HCEC 1CT (cell line): ENCODE measurements at regions not wholly inside any gene's neighbourhood (a gene's known extent, or its start where the extent isn't known, plus 50 kb on each side); places are given as distances from the start of the nearest gene placed in this dataset.

Experiments
- DNase-seq: peaks from one replicate; pipeline ENCODE4 v3.0.0-alpha.2; 2017

DNA sequence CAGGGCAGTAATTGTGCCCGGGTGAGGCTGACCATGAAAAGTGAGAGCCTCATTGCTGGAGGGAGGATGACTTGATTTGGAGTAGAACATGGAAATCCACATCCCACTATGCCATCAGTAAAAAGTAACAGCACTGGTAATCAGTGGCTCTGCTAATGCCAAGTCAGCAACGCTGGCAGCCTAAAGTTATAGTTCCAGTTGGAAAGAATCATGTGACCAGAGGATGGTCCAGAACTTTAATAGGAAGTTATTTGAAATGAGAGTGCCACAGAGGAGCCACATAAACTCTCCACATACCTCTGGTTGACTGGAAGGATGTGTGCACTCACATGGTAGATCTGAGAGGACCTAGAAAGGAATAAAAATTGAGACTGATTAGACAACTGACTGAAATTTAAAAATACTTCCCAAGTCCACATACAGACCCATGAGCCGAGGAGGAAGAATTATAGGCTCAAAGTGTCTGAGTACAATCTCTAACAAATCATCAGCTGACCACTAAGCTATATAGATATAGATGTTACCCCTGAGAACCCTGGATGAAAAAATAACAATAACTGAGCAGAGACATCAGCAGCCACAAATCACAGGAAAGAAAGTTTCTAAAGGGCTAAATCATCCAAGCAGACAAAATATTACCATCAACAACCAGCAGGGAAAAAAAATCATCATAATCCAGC is 346.8 kb downstream of the STK39 start:
- DNase-seq: no peak

DNA sequence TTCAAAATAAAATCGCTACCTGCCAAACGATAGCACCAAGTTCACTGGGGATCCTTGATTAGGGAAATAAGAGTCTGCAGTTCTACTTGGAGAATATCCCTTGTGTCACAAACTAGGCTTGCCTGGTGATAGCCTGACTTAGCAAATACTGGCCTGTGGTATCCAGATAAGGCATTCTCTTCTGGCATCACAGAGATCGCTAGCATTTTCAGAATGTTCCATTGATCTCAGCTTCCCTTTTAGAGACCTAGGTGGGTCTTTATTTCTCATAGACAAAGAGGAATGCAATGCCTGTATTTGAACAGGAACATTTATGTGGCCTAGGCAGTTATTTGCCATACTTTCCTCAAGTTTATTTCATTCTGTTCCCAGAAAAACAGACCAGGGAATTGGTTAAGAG is 349.1 kb downstream of the STK39 start:
- DNase-seq: no peak

DNA sequence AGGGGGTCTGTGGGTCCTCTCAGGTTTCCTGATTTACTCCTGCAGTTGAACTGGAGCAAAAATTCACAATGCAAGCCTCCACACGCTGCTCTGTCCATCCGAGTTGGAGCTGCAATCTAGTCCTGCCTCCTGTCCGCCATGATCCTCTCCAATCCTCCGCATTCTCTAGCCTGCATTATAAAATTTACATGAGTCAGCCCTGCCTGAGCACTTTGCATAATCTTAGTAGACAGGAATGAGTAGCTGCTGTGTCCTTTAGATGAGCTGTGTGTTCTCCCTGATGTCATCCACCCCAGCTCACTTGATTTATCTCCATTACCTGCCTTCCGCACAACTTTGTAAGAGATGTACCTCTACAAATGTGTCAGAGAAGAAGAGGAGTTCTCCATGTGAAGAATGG is 355.6 kb downstream of the STK39 start:
- DNase-seq: no peak

GRCh38 chr2:167890739-167891138 is 356.7 kb downstream of the STK39 start:
- DNase-seq: no peak

GRCh38 chr2:167880415-167880814 is 367.0 kb downstream of the STK39 start:
- DNase-seq: no peak

DNA sequence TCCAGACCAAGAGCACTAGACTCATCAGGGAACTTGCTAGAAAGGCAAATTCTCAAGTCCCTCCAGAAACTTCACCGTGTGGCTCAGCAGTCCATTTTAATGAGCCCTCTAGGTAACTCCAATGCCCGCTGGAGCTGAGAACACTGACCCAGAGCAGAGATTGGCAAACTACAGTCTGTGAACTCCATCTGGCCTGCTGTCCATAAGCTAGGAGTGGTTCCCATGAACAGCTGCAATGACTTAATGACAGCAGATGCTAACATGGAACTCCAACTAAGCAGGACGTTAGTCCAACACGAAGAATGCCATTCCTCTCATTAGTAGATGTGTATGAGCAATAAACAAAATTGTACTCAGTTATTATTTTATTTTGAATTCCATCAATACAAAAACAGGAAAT is 371.9 kb downstream of the STK39 start:
- DNase-seq: no peak

GRCh38 chr2:167874812-167875211 is 372.6 kb downstream of the STK39 start:
- no peak for DNase-seq

DNA sequence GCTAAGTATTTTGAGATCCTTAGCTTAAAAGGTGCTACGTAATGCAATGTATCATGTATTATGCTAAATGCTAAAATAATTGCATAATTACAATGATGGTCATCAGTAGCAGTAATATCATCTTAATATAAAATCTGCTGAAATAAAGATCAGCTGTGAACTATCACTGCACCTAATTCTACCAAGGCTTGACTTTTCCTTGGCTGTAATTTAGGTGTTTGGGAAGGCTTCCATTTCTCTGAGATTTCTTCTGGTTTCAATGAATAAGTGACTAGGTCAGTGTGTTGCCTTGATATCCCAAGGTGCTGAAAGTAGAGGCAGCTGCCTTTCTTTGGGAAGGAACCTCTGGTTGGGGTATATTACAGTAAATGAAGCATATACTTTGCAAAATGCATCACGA is 376.1 kb downstream of the STK39 start:
- no peak for DNase-seq

- DNase-seq: no peak
Measured at GRCh38 chr2:167869200-167869599, 378.2 kb downstream of the STK39 start.

DNA sequence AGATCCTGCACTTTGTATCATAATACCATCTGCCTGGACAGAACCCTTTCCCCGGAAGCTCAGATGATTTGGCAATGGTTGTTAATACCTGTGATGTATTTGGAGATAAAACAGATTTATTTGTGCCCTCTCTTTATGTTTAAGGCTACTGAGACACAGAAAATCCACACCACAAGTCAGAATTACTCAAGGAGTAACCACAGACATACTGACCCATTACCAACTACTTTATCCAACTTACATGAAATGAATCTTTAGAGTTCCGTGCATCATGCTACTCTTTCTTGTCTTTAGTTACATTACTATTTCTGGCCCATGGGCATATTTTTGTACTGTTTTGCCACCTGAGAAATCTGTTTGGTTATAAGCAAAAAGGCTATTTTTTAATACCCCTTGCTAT is 384.0 kb downstream of the STK39 start:
- DNase-seq: no peak

DNA sequence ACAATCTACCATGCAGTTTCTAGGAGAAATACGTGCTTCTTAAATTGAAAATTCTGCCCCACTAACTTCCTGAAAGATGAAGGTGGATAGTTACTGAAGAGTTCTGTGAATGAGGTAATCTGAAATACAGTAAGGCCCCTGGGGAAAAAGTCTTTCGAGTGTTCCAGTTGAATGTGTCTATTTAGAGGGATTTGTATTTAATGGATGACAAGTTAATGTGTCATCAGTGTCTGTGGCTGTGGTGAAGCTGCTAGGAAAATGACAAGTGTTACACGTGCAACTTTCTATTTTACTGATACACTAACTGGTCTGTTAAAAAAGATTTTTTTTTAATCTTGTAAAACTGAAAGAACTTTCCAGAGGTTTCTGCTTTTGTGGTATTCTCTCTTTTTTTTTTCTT is 384.6 kb downstream of the STK39 start:
- peak; percentile 54 for DNase-seq

DNA sequence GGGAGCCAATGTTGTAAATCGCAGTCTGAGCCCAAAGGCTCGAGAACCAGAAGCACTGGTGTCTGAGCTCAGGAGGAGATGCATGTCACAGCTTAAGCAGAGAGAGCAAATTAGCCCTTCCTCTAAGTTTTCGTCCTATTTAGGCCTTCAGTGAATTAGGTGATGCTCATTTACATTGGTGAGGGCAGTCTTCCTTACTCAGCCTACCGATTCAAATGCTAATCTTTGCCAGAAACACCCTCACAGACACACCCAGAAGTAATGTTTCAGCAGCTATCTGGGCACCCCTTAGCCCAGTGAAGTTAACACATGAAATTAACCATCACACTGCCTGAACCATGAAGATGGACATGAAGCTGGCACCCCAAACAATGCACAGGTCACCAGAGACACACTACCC is 385.1 kb downstream of the STK39 start:
- no peak for DNase-seq

DNA sequence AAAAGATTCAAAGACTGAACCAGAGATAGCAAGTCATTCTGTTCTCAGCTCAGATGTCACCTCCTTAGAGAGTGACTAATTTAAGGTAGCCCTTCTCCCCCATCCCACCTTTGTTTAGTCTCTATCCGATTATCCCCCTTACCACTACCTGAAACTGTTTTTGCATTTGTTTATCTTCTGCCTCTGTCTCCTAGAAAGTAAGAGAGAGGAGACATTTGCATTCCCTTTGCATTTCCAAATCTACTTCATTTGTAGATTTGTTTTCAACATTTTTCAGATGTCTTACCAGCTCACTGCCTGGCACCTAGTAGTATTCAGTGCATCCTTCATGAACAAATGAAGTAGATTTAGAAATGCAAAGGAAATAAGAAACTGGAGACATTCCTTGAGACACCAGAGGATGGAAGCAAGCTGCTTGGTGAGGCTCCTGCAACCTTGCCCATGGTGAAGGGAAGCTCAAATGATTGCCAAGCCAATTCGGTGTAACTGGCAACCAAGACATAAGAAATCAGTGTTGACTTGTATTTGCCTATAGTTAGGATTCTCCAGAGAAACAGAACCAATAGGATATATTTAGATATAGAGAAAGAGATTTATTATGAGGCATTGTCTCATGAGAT is 385.7 kb downstream of the STK39 start:
- DNase-seq: no peak

DNA sequence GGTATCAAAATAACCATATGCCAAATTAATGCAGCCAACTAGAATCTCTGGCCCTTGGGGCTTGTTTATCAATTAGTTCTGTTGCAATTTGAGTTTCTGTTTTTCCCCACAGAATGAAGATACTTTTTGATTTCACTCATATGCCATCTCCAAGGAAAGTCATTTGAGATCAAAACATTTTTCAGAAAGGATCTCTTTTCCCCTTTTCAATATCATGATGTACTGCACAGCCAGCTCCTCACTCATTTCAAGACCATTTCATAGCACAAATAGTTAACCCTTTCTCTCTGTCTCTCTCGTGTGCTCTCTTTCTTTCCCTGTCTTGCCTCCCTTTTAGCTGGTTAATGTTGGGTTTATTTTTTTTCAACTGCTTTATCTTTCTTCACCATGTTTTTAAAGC is 387.3 kb downstream of the STK39 start:
- DNase-seq: no peak

DNA sequence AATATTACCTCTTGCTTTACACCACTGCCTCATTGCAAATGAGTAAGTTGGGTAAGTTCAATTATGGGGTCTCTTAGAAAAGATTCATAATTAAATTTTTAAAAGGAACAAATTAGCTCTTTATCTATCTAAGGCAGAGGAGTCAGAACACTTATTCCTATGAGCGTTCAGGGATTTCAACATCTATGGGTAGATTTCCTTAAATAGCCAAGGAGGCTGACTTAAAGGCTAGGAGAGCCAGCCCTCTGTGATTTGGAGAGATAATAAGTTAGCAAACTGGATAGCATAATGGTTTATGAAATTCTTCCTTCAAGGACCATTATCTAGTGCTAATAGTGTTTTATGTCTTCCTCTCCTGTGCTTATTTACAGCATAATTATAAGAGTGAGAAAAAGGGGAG is 387.7 kb downstream of the STK39 start:
- no peak for DNase-seq

DNA sequence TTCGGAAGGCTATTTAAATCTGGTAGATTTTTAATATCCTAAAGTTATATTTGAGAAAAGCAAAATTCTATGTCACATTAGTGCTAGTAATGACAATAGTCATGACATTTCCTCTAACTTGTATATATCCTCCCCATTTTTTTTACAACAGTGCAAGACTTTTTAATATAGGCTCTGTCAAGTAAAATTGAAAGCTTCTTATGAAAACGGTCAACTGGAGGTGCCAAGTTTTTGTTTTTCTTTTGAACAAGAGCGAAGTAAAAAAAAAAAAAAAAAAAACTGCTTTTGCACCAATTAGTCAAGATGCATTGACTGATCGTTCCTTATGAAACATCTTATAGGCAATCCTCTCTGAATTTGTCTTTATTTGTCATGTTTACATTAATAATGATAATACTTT is 389.3 kb downstream of the STK39 start:
- no peak for DNase-seq

DNA sequence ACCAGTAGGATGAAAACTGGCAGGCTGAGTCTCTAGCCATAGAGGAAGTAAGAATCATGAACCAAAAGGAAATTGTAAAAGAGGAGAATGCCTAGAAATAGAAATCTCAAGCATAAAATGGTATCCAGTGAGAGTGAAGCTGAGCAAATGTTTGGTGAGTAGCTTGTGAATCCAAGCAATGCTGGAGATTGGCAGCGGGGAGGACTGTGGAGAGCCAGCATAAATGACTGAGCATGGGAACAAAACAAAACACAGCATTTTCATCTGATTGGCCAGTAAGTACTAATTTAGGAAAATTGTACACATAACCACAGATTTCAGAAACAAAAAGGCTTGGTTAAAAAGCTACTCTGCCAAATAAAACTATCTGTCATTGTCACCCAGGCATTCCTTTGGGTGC is 390.0 kb downstream of the STK39 start:
- DNase-seq: no peak

DNA sequence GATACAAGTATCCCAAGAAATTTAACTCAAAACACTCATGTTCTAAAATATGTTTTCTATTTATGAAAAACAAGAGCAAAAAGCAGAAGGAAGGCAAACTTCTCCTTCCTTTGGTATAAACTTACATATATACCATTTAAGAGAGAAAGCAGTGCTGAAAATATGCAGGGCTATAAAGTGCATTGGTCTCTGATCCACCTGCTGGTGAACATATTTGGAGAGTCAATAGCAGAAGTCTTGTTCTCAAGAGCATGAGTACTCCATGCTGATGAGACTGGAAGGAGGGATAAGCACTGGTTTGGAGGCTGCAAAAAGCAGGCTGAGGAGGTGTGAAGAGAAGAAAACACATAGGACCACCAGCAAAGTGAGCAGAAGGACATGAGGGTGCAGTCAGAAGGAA is 391.2 kb downstream of the STK39 start:
- DNase-seq: no peak

DNA sequence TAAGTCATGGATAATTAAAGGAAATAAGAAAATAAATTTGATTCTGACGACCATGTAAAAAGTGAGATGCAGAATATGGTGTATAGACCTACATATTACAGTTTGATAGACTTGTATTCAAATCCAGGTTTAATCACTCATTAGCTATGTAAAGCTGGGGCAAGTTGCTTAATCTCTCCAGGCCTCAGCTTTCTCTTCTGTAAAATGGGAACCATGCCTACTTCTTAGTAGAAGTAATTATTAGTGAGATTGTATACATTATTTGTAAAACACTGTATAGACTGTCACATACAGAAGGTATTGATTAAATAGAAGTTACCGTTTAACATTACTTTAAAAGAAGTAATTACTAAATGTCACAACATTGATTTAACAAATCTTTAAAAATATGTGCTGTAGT is 392.2 kb downstream of the STK39 start:
- no peak for DNase-seq

- DNase-seq: no peak
Measured at GRCh38 chr2:167853717-167854116, 393.7 kb downstream of the STK39 start.

GRCh38 chr2:167851876-167852275 is 395.5 kb downstream of the STK39 start:
- DNase-seq: no peak

- DNase-seq: no peak
Measured at GRCh38 chr2:167851323-167851860, 396.0 kb downstream of the STK39 start.

DNA sequence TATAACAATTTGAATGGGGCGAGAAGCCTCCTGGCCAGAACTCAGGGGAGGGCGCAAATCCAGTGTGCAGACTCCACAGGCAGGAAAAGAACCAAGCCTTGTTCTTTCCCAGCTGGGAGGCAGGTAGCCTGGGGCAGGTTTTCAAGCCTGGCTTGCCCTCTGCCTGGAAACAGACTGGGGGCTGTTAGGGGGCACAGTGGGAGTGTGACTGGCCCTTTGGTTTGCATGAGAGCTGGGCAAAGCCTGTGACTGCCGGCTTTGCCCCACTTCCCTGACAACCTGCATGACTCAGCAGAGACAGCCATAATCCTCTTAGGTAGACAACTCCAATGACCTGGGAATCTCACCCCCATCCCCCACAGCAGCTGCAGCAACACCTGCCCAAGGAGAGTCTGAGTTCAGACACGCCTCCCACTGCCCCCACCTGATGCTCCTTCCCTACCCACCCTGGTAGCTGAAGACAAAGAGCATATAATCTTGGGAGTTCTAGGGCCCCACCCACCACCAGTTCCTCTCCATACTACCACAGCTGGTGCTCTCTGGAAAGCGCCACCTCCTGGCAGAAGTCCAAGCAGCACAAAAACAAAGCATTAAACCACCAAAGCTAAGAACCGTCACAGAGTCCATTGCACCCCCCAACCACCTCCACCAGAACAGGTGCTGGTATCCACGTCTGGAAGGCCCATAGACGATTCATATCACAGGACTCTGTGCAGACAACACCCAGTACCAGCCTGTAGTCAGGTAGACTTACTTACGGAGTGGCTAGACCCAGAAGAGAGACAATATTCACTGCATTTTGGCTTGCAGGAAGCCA is 402.5 kb downstream of the STK39 start:
- DNase-seq: no peak

DNA sequence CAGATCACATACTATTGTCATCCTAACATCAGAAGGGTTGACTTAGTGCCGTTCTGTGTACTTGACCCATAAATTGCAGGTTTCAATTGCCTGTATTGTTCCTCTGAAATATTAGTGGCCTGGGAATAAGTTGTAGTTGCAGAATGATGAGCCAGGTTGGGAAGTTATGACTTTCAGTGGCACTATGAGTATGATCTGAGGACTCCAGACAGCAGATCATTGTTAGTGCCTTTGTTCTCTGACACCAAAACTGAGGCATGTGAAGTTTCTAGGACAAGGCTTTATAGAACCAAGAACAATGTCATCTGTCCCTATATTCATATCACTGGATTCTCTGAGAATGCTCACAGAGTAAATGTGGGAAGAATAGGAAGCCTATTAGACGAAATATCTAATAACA is 403.7 kb downstream of the STK39 start:
- no peak for DNase-seq
